GM12865 (cell line): ENCODE measurements at regions not wholly inside any gene's neighbourhood (a gene's known extent, or its start where the extent isn't known, plus 50 kb on each side); places are given as distances from the start of the nearest gene placed in this dataset.

Experiments used
- DNase-seq: peaks from one replicate; pipeline ENCODE4 v3.0.0; 2010; ENCODE audit warnings: low read depth
- H3K4me3 ChIP-seq: 2 replicates; pipeline ENCODE4 v1.5.1; 2011; ENCODE audit warnings: mild to moderate bottlenecking, low read depth, low read length, control low read depth
- CTCF ChIP-seq: IDR thresholded peaks from 2 replicates; pipeline ENCODE4 v1.5.1; 2011; ENCODE audit warnings: low read length, control low read depth, low read depth, inconsistent platforms; ENCODE audit not compliant: insufficient read depth; ENCODE audit errors: missing control alignments

- no peak overlapping the region for H3K4me3 ChIP-seq
- TF ChIP-seq CTCF = no peak
- no peak for DNase-seq
Measured at GRCh38 chr4:1493540-1494287, 87.5 kb upstream of the NKX1-1 start.

- no peak for TF ChIP-seq CTCF
- DNase-seq = no peak
- H3K4me3 ChIP-seq = no peak overlapping the region
Measured at GRCh38 chr4:1492651-1493539, 86.7 kb upstream of the NKX1-1 start.

- H3K4me3 ChIP-seq = no peak overlapping the region
- no peak for DNase-seq
- no peak for TF ChIP-seq CTCF
Measured at GRCh38 chr4:1492142-1492457, 85.9 kb upstream of the NKX1-1 start.

GRCh38 chr4:1491328-1492141, 85.3 kb upstream of the NKX1-1 start:
- no peak overlapping the region for H3K4me3 ChIP-seq
- TF ChIP-seq CTCF = no peak
- no peak for DNase-seq

GRCh38 chr4:1490654-1491327, 84.5 kb upstream of the NKX1-1 start:
- TF ChIP-seq CTCF = no peak
- no peak for DNase-seq
- H3K4me3 ChIP-seq = no peak overlapping the region

- TF ChIP-seq CTCF = no peak
- H3K4me3 ChIP-seq = no peak overlapping the region
- no peak for DNase-seq
Measured at GRCh38 chr4:1490011-1490653, 83.9 kb upstream of the NKX1-1 start.
